ENCODE measurements at regions not wholly inside any gene's neighbourhood (a gene's known extent, or its start where the extent isn't known, plus 50 kb on each side); places are given as distances from the start of the nearest gene placed in this dataset.

DNA sequence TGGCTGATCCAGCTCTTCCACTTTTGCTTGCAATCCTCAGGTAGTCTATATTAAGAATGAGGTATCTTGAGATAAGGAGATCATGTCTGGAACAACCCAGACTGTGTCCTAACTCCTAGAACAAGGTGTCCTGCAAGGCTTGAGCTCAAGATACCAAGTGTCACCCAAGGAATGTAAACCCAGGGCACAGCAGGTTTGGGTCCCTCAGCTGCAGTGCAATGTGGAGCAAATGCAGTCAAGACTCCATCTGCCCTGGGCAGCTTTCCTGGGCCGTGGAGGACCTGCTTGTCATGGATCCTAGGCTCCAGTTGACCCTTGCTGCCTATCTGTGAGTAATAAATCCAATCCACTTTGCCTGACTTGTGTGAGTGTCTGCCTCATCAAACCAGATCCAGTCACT lies 166.1 kb downstream of the OTOR start:
- no peaks in the 10 kb centered on the region for H3F3A ChIP-seq (ENCODE audit: insufficient read depth)
- no peak overlapping the region for H3K9ac ChIP-seq (ENCODE audit: low read length)
- no peaks in the 10 kb centered on the region for H3K9me3 ChIP-seq (ENCODE audit: insufficient read depth, low read length)
- no peak overlapping the region for H2AFZ ChIP-seq (ENCODE audit: low read depth, low read length, severe bottlenecking)
- H3K79me2 ChIP-seq (ENCODE audit: insufficient read depth, low read length) = no peaks in the 10 kb centered on the region
- no peak for TF ChIP-seq EZH2phosphoT487 (conservative IDR thresholded peaks at IDR 0.05; ENCODE audit: low read length)
- TF ChIP-seq, protein P1, sequence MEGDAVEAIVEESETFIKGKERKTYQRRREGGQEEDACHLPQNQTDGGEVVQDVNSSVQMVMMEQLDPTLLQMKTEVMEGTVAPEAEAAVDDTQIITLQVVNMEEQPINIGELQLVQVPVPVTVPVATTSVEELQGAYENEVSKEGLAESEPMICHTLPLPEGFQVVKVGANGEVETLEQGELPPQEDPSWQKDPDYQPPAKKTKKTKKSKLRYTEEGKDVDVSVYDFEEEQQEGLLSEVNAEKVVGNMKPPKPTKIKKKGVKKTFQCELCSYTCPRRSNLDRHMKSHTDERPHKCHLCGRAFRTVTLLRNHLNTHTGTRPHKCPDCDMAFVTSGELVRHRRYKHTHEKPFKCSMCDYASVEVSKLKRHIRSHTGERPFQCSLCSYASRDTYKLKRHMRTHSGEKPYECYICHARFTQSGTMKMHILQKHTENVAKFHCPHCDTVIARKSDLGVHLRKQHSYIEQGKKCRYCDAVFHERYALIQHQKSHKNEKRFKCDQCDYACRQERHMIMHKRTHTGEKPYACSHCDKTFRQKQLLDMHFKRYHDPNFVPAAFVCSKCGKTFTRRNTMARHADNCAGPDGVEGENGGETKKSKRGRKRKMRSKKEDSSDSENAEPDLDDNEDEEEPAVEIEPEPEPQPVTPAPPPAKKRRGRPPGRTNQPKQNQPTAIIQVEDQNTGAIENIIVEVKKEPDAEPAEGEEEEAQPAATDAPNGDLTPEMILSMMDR (IDR thresholded peaks at IDR 0.05; ENCODE audit: insufficient read depth, low read length, poor library complexity, severe bottlenecking) = no peak
- no peaks in the 10 kb centered on the region for H3K9me2 ChIP-seq (replicated peaks; ENCODE audit: insufficient read depth, low read length)
- H3K36me3 ChIP-seq (ENCODE audit: low read length) = no peaks in the 10 kb centered on the region
- H3K4me2 ChIP-seq (ENCODE audit: low read depth, low read length, poor library complexity, severe bottlenecking) = no peak overlapping the region
- H3K27ac ChIP-seq (ENCODE audit: low read depth, low read length) = no peak overlapping the region
- H3K27me3 ChIP-seq (ENCODE audit: low read length) = no peaks in the 10 kb centered on the region
- no peaks in the 10 kb centered on the region for H4K20me1 ChIP-seq (ENCODE audit: low read depth, low read length)
- no peak overlapping the region for H3K4me3 ChIP-seq (ENCODE audit: insufficient read depth, low read length, poor library complexity, severe bottlenecking)

DNA sequence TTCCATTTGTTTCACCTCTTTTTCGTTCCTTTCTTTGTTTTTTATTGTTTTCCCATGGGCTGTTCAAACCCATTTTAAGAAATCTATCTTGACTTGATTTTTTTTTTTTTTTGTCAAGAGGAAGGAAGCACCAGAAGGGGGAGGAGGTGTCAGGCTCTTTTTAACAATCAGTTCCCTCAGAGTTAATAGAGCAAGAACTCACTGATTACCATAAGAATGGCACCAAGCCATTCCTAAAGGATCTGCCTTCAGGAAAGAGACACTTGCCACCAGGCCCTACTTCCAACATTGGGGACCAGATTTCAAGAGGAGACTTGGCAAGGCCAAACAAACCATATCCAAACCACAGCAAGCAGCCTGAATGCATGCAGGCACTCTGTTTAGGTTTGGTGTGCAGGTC lies 168.0 kb downstream of the OTOR start:
- Histone ChIP-seq H3K4me2 (ENCODE audit: low read depth, low read length, poor library complexity, severe bottlenecking) (no peak overlapping the region), H3K27me3 (ENCODE audit: low read length) (no peaks in the 10 kb centered on the region), H2AFZ (ENCODE audit: low read depth, low read length, severe bottlenecking) (no peak overlapping the region), H3K27ac (ENCODE audit: low read depth, low read length) (no peak overlapping the region), H3K9me3 (ENCODE audit: insufficient read depth, low read length) (no peaks in the 10 kb centered on the region), H3K9ac (ENCODE audit: low read length) (no peak overlapping the region), H3F3A (ENCODE audit: insufficient read depth) (no peaks in the 10 kb centered on the region), H3K9me2 (replicated peaks; ENCODE audit: insufficient read depth, low read length) (no peaks in the 10 kb centered on the region), H3K4me3 (ENCODE audit: insufficient read depth, low read length, poor library complexity, severe bottlenecking) (no peak overlapping the region), H3K79me2 (ENCODE audit: insufficient read depth, low read length) (no peaks in the 10 kb centered on the region), H3K36me3 (ENCODE audit: low read length) (no peaks in the 10 kb centered on the region), H4K20me1 (ENCODE audit: low read depth, low read length) (no peaks in the 10 kb centered on the region)
- no peak for TF ChIP-seq EZH2phosphoT487 (conservative IDR thresholded peaks at IDR 0.05; ENCODE audit: low read length)
- TF ChIP-seq, protein P1 (IDR thresholded peaks at IDR 0.05; ENCODE audit: insufficient read depth, low read length, poor library complexity, severe bottlenecking) = no peak

DNA sequence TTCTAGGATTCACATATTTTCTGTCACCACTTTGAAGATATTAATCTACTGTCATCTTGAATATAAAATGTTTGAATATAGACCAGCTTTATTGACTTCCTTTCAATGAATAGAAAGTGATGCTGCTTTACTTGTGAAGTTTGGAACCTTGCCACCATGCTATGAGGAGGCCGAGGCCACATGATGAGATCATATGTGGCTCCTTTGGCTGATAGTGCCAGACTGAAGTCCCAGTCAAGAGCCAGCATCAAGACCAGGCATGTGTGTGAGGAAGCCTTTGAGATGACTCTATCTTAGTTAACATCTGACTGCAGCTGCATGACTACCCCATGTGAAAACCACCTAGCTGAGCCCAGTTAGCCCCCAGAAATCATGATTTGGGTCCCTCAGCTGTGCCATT lies 169.5 kb downstream of the OTOR start:
- Histone ChIP-seq H3K79me2 (ENCODE audit: insufficient read depth, low read length) (no peaks in the 10 kb centered on the region), H2AFZ (ENCODE audit: low read depth, low read length, severe bottlenecking) (no peak overlapping the region), H3K27ac (ENCODE audit: low read depth, low read length) (no peak overlapping the region), H3K9ac (ENCODE audit: low read length) (no peak overlapping the region), H3K27me3 (ENCODE audit: low read length) (no peaks in the 10 kb centered on the region), H3K9me2 (replicated peaks; ENCODE audit: insufficient read depth, low read length) (no peaks in the 10 kb centered on the region), H3K4me2 (ENCODE audit: low read depth, low read length, poor library complexity, severe bottlenecking) (no peak overlapping the region), H3K4me3 (ENCODE audit: insufficient read depth, low read length, poor library complexity, severe bottlenecking) (no peak overlapping the region), H4K20me1 (ENCODE audit: low read depth, low read length) (no peaks in the 10 kb centered on the region), H3K9me3 (ENCODE audit: insufficient read depth, low read length) (no peaks in the 10 kb centered on the region), H3K36me3 (ENCODE audit: low read length) (no peaks in the 10 kb centered on the region), H3F3A (ENCODE audit: insufficient read depth) (no peaks in the 10 kb centered on the region)
- TF ChIP-seq, protein P1 (IDR thresholded peaks at IDR 0.05; ENCODE audit: insufficient read depth, low read length, poor library complexity, severe bottlenecking) = no peak
- TF ChIP-seq EZH2phosphoT487 (conservative IDR thresholded peaks at IDR 0.05; ENCODE audit: low read length) = no peak

Data from SU-DHL-6 (cell line).